SH-SY5Y (cell line): ENCODE measurements at regions not wholly inside any gene's neighbourhood (a gene's known extent, or its start where the extent isn't known, plus 50 kb on each side); places are given as distances from the start of the nearest gene placed in this dataset.

Experiments used
- GATA2 ChIP-seq: IDR thresholded peaks from 2 replicates; pipeline ENCODE4 v1.6.1; 2011; ENCODE audit warnings: mild to moderate bottlenecking, low read depth, low read length
- GATA3 ChIP-seq: IDR thresholded peaks from 2 replicates; pipeline ENCODE4 v1.6.1; 2011; ENCODE audit warnings: low read depth, mild to moderate bottlenecking, low read length, moderate library complexity

GRCh38 chr2:242056785-242057184, 187.3 kb downstream of the RTP5 start:
- TF ChIP-seq GATA3 = no peak
- no peak for TF ChIP-seq GATA2
